ENCODE measurements at regions not wholly inside any gene's neighbourhood (a gene's known extent, or its start where the extent isn't known, plus 50 kb on each side); places are given as distances from the start of the nearest gene placed in this dataset.

DNA sequence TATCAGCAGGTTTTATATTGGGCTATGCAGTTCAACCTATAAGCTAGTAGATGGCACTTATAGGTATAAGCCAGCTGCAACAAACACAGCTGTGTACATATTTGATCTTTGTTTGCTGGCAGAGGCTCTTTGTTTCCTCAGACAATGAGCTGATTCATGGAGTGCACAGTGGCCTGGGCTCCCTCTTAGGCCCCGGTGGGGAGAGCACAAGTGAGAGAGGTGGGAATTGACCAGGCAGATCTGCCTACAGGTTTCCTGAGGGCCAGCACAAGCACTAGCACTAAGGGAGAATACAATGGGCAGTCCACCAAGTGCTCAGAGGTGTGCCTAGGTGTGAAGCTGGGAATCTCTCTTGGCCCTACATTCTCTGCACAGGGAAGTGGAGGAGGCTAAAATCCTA lies 1390.7 kb downstream of the SLITRK5 start:
- TF ChIP-seq, protein P1, sequence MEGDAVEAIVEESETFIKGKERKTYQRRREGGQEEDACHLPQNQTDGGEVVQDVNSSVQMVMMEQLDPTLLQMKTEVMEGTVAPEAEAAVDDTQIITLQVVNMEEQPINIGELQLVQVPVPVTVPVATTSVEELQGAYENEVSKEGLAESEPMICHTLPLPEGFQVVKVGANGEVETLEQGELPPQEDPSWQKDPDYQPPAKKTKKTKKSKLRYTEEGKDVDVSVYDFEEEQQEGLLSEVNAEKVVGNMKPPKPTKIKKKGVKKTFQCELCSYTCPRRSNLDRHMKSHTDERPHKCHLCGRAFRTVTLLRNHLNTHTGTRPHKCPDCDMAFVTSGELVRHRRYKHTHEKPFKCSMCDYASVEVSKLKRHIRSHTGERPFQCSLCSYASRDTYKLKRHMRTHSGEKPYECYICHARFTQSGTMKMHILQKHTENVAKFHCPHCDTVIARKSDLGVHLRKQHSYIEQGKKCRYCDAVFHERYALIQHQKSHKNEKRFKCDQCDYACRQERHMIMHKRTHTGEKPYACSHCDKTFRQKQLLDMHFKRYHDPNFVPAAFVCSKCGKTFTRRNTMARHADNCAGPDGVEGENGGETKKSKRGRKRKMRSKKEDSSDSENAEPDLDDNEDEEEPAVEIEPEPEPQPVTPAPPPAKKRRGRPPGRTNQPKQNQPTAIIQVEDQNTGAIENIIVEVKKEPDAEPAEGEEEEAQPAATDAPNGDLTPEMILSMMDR (IDR thresholded peaks at IDR 0.05), result no peak
- TF ChIP-seq RAD21 (conservative IDR thresholded peaks at IDR 0.05 in 1 of 2, IDR thresholded peaks at IDR 0.05 in 1 of 2) (no peak), POLR2AphosphoS2 (conservative IDR thresholded peaks at IDR 0.05; ENCODE audit: low read length) (no peak)
